LNCaP clone FGC (cell line): ENCODE measurements at regions not wholly inside any gene's neighbourhood (a gene's known extent, or its start where the extent isn't known, plus 50 kb on each side); places are given as distances from the start of the nearest gene placed in this dataset.

Experiments
- DNase-seq: peaks from one replicate; pipeline ENCODE4 v3.0.0-alpha.2; 2011; ENCODE audit warnings: low read depth
- H3K4me3 ChIP-seq: 2 replicates; pipeline ENCODE4 v1.5.1; 2011; ENCODE audit warnings: mild to moderate bottlenecking, low read depth, low read length, control low read depth
- CTCF ChIP-seq: IDR thresholded peaks from 2 replicates; pipeline ENCODE4 v1.5.1; 2012; ENCODE audit warnings: mild to moderate bottlenecking; ENCODE audit not compliant: control insufficient read depth, insufficient read depth; ENCODE audit errors: extremely low read depth

- no peak for TF ChIP-seq CTCF
- no peak overlapping the region for H3K4me3 ChIP-seq
- no peak for DNase-seq
Measured at GRCh38 chr21:22552390-22552789, 1554.2 kb downstream of the NCAM2 start.

- no peak for DNase-seq
- TF ChIP-seq CTCF, result no peak
- H3K4me3 ChIP-seq, result no peak overlapping the region
Measured at GRCh38 chr21:22554690-22555316, 1556.6 kb downstream of the NCAM2 start.

GRCh38 chr21:22556829-22557228, 1558.6 kb downstream of the NCAM2 start:
- no peak overlapping the region for H3K4me3 ChIP-seq
- no peak for DNase-seq
- no peak for TF ChIP-seq CTCF

- DNase-seq, result no peak
- no peak for TF ChIP-seq CTCF
Measured at GRCh38 chr21:22561946-22562345, 1563.7 kb downstream of the NCAM2 start.

GRCh38 chr21:22573834-22574233, 1575.6 kb downstream of the NCAM2 start:
- no peak overlapping the region for H3K4me3 ChIP-seq
- TF ChIP-seq CTCF, result no peak
- no peak for DNase-seq

More at GRCh38 chr21:22561946-22562345, 1563.7 kb downstream of the NCAM2 start:
- no peak overlapping the region for H3K4me3 ChIP-seq

- DNase-seq, result peak; percentile 15
- TF ChIP-seq CTCF, result peak; percentile 29
- no peak overlapping the region for H3K4me3 ChIP-seq
Measured at GRCh38 chr21:22575165-22575584, 1577.0 kb downstream of the NCAM2 start.

GRCh38 chr21:22579741-22580140, 1581.5 kb downstream of the NCAM2 start:
- H3K4me3 ChIP-seq, result no peak overlapping the region
- TF ChIP-seq CTCF, result no peak
- DNase-seq, result no peak
